SU-DHL-6 (cell line): ENCODE measurements at regions not wholly inside any gene's neighbourhood (a gene's known extent, or its start where the extent isn't known, plus 50 kb on each side); places are given as distances from the start of the nearest gene placed in this dataset.

Experiments used
- H2AFZ ChIP-seq: fragments of 200-600 bp; sonication (generic); 2 replicates; pipeline ENCODE4 v1.6.1; 2014; ENCODE audit warnings: low read depth, mild to moderate bottlenecking, moderate library complexity, mixed read lengths, antibody characterized with exemption, low read length; ENCODE audit not compliant: severe bottlenecking
- H3F3A ChIP-seq: fragments of 200-600 bp; shearing (Covaris generic); 2 replicates; pipeline ENCODE4 v1.6.0; 2016; ENCODE audit warnings: antibody characterized with exemption, mild to moderate bottlenecking; ENCODE audit not compliant: insufficient read depth
- H3K27ac ChIP-seq: fragments of 200-600 bp; sonication (generic); 2 replicates; pipeline ENCODE4 v1.5.1; 2016; ENCODE audit warnings: low read depth, mild to moderate bottlenecking, low read length, moderate library complexity, mixed read lengths
- H3K27me3 ChIP-seq: fragments of 200-600 bp; sonication (generic), shearing (Covaris generic); 2 replicates; pipeline ENCODE4 v1.6.0; 2014; ENCODE audit warnings: mild to moderate bottlenecking, low read length
- H3K36me3 ChIP-seq: fragments of 200-600 bp; sonication (generic); 2 replicates; pipeline ENCODE4 v1.6.1; 2014; ENCODE audit warnings: mild to moderate bottlenecking, low read length, mixed read lengths
- H3K4me2 ChIP-seq: fragments of 300-600, 200-600 bp; shearing (Covaris generic), sonication (generic); 2 replicates; pipeline ENCODE4 v1.6.0; 2014; ENCODE audit warnings: low read length, low read depth, mild to moderate bottlenecking; ENCODE audit not compliant: poor library complexity, severe bottlenecking
- H3K4me3 ChIP-seq: fragments of 200-600 bp; sonication (generic); 2 replicates; pipeline ENCODE4 v1.5.1; 2014; ENCODE audit warnings: antibody characterized with exemption, low read length, mild to moderate bottlenecking, mixed read lengths; ENCODE audit not compliant: insufficient read depth, poor library complexity, severe bottlenecking
- H3K79me2 ChIP-seq: fragments of 200-600 bp; sonication (generic); 2 replicates; pipeline ENCODE4 v1.6.1; 2014; ENCODE audit warnings: mild to moderate bottlenecking, low read length, moderate library complexity; ENCODE audit not compliant: insufficient read depth
- H3K9ac ChIP-seq: fragments of 200-600 bp; sonication (generic); 2 replicates; pipeline ENCODE4 v1.7.0; 2014; ENCODE audit warnings: mild to moderate bottlenecking, low read length
- H3K9me2 ChIP-seq: fragments of 200-600 bp; sonication (generic); replicated peaks from 2 replicates; pipeline ENCODE4 v1.6.1; 2014; ENCODE audit warnings: low read length; ENCODE audit not compliant: insufficient read depth
- H3K9me3 ChIP-seq: fragments of 200-600 bp; sonication (generic); 2 replicates; pipeline ENCODE4 v1.6.1; 2014; ENCODE audit warnings: low read length, mixed read lengths; ENCODE audit not compliant: insufficient read depth
- H4K20me1 ChIP-seq: fragments of 200-600 bp; sonication (generic); 2 replicates; pipeline ENCODE4 v1.6.1; 2014; ENCODE audit warnings: low read depth, mild to moderate bottlenecking, antibody characterized with exemption, low read length, moderate library complexity, mixed read lengths
- EZH2phosphoT487 ChIP-seq: fragments of 200-600 bp; sonication (generic), shearing (Covaris generic); conservative IDR thresholded peaks from 2 replicates; pipeline ENCODE4 v1.6.1; 2018; ENCODE audit warnings: mild to moderate bottlenecking, antibody characterized with exemption, low read length, moderate library complexity, mixed read lengths
- TF ChIP-seq, protein P1 (sequence below): fragments of 200-600 bp; sonication (generic); IDR thresholded peaks from one replicate; pipeline ENCODE4 v1.5.1; 2017; ENCODE audit warnings: antibody characterized with exemption, mild to moderate bottlenecking, low read length, moderate library complexity; ENCODE audit not compliant: insufficient read depth, poor library complexity, severe bottlenecking

DNA sequence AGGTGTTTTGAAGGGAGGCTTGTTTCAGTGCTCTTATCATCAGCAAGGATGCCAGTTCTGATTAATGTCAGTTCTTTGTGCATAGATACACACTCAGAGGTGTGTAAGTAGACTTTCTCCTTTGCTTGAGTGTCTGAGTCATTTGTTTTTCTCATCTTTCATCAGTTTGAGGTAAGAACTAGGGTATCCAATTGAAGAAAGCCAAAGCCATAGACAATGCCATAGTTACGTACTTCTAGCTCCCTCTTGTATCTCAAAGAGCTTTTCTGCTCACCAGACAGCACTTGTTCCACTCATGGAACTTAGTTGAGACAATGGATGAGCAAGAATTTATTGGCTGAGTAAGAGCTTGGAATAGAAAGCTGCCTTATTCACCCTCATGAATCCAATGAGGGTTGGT lies 520.1 kb downstream of the PIK3C3 start:
- no peaks in the 10 kb centered on the region for H3F3A ChIP-seq
- no peak overlapping the region for H3K4me3 ChIP-seq
- H3K4me2 ChIP-seq = no peak overlapping the region
- no peak overlapping the region for H2AFZ ChIP-seq
- H3K36me3 ChIP-seq = no peaks in the 10 kb centered on the region
- H4K20me1 ChIP-seq = no peaks in the 10 kb centered on the region
- H3K9me2 ChIP-seq = no peaks in the 10 kb centered on the region
- no peaks in the 10 kb centered on the region for H3K9me3 ChIP-seq
- H3K9ac ChIP-seq = no peak overlapping the region
- H3K79me2 ChIP-seq = no peaks in the 10 kb centered on the region
- H3K27ac ChIP-seq = no peak overlapping the region
- no peaks in the 10 kb centered on the region for H3K27me3 ChIP-seq
- TF ChIP-seq EZH2phosphoT487 = no peak
- TF ChIP-seq, protein P1, sequence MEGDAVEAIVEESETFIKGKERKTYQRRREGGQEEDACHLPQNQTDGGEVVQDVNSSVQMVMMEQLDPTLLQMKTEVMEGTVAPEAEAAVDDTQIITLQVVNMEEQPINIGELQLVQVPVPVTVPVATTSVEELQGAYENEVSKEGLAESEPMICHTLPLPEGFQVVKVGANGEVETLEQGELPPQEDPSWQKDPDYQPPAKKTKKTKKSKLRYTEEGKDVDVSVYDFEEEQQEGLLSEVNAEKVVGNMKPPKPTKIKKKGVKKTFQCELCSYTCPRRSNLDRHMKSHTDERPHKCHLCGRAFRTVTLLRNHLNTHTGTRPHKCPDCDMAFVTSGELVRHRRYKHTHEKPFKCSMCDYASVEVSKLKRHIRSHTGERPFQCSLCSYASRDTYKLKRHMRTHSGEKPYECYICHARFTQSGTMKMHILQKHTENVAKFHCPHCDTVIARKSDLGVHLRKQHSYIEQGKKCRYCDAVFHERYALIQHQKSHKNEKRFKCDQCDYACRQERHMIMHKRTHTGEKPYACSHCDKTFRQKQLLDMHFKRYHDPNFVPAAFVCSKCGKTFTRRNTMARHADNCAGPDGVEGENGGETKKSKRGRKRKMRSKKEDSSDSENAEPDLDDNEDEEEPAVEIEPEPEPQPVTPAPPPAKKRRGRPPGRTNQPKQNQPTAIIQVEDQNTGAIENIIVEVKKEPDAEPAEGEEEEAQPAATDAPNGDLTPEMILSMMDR = no peak

GRCh38 chr18:42477267-42477666 lies 522.2 kb downstream of the PIK3C3 start:
- H3F3A ChIP-seq = no peaks in the 10 kb centered on the region
- H3K9me2 ChIP-seq = no peaks in the 10 kb centered on the region
- no peak overlapping the region for H3K27ac ChIP-seq
- H3K36me3 ChIP-seq = no peaks in the 10 kb centered on the region
- TF ChIP-seq, protein P1 = no peak
- no peak for TF ChIP-seq EZH2phosphoT487
- no peaks in the 10 kb centered on the region for H3K79me2 ChIP-seq
- H3K4me3 ChIP-seq = no peak overlapping the region
- H3K9ac ChIP-seq = no peak overlapping the region
- no peaks in the 10 kb centered on the region for H3K9me3 ChIP-seq
- H2AFZ ChIP-seq = no peak overlapping the region
- no peaks in the 10 kb centered on the region for H4K20me1 ChIP-seq
- no peaks in the 10 kb centered on the region for H3K27me3 ChIP-seq
- no peak overlapping the region for H3K4me2 ChIP-seq

DNA sequence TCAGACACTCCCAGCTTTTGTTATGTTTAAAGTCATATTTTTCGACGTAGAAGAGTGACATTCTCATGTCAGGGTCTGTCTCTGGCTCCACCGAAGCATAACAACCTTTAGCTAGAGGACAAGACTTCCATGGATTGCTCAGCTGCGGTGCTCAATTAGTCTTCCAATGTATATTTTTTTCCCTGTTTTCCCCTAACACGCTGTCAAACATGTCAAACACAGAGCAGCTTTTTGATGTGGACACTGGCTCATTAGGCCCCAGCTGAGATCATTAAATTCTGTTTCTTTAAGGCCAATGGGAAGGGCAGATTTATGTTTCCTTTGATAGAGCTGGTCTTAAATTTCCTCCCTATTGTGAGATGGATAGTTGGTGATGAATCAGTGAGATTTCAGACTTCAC lies 525.4 kb downstream of the PIK3C3 start:
- no peaks in the 10 kb centered on the region for H3F3A ChIP-seq
- H3K27ac ChIP-seq = no peak overlapping the region
- no peak overlapping the region for H3K9ac ChIP-seq
- no peak overlapping the region for H3K4me2 ChIP-seq
- TF ChIP-seq, protein P1 = no peak
- TF ChIP-seq EZH2phosphoT487 = no peak
- H3K4me3 ChIP-seq = no peak overlapping the region
- H3K27me3 ChIP-seq = no peaks in the 10 kb centered on the region
- H3K36me3 ChIP-seq = no peaks in the 10 kb centered on the region
- H3K79me2 ChIP-seq = no peaks in the 10 kb centered on the region
- no peak overlapping the region for H2AFZ ChIP-seq
- H3K9me2 ChIP-seq = no peaks in the 10 kb centered on the region
- 0 out of 2 replicates have a peak, but pooled peaks cover 8% of the 10 kb centered on the region for H3K9me3 ChIP-seq
- H4K20me1 ChIP-seq = no peaks in the 10 kb centered on the region
